Activated CD4-positive, alpha-beta T cell treated with anti-CD3 and anti-CD28 coated beads, Interleukin-2, Interleukin-4, amounts not matched to agents 100 ng/mL and 50 ng/mL, durations not matched to agents 16 hours and 8 hours (primary cell): ENCODE measurements at regions not wholly inside any gene's neighbourhood (a gene's known extent, or its start where the extent isn't known, plus 50 kb on each side); places are given as distances from the start of the nearest gene placed in this dataset.

Experiments used
- DNase-seq: peaks from one replicate; pipeline ENCODE4 v3.0.0-alpha.2; 2020; ENCODE audit warnings: low spot score

GRCh38 chr1:230002164-230002803 is 64.8 kb upstream of the GALNT2 start:
- DNase-seq = no peak

GRCh38 chr1:230003409-230003808 is 63.6 kb upstream of the GALNT2 start:
- no peak for DNase-seq

- DNase-seq = no peak
Measured at GRCh38 chr1:230005040-230005439, 62.0 kb upstream of the GALNT2 start.

- DNase-seq = no peak
Measured at GRCh38 chr1:230008721-230009120, 58.3 kb upstream of the GALNT2 start.

GRCh38 chr1:230009611-230010313 is 57.3 kb upstream of the GALNT2 start:
- DNase-seq = no peak

GRCh38 chr1:230010603-230011332 is 56.3 kb upstream of the GALNT2 start:
- DNase-seq = no peak

- no peak for DNase-seq
Measured at GRCh38 chr1:230011333-230012092, 55.5 kb upstream of the GALNT2 start.

GRCh38 chr1:230012093-230012393 is 55.0 kb upstream of the GALNT2 start:
- no peak for DNase-seq

GRCh38 chr1:230012741-230013140 is 54.3 kb upstream of the GALNT2 start:
- no peak for DNase-seq

- DNase-seq = no peak
Measured at GRCh38 chr1:230016159-230016558, 50.9 kb upstream of the GALNT2 start.
